ENCODE measurements at regions not wholly inside any gene's neighbourhood (a gene's known extent, or its start where the extent isn't known, plus 50 kb on each side); places are given as distances from the start of the nearest gene placed in this dataset.

GRCh38 chr5:44225231-44226160 is 163.7 kb downstream of the FGF10 start:
- no peaks in the 10 kb centered on the region for H3K79me2 ChIP-seq (ENCODE audit: control insufficient read depth, insufficient read depth, low read length)
- H3K4me3 ChIP-seq: no peak overlapping the region
- no peaks in the 10 kb centered on the region for H3K9me3 ChIP-seq (replicated peaks; ENCODE audit: control insufficient read depth, insufficient read depth, low read depth, low read length)
- 0% methylated on average over 8 of the region's 8 CpGs for WGBS (ENCODE audit: insufficient coverage, low coverage, missing lambda C conversion rate)
- H3K27ac ChIP-seq (ENCODE audit: extremely low read depth, low read depth, low read length): no peak overlapping the region
- no peaks in the 10 kb centered on the region for H4K20me1 ChIP-seq (replicated peaks; ENCODE audit: control insufficient read depth, insufficient read depth, low read length)
- no TSS peak for BruUV-seq (replicated peaks)
- H3K4me1 ChIP-seq (replicated peaks in 1 of 2; ENCODE audit: control insufficient read depth in 2 of 2, insufficient read depth in 2 of 2, low read length in 2 of 2): no peaks in the 10 kb centered on the region
- TF ChIP-seq ZNF23 (CRISPR knock-in tag; IDR thresholded peaks at IDR 0.05) (no peak), ZNF121 (CRISPR knock-in tag; conservative IDR thresholded peaks at IDR 0.05) (no peak), ZNF707 (CRISPR knock-in tag; conservative IDR thresholded peaks at IDR 0.05) (no peak), NCOA2 (IDR thresholded peaks at IDR 0.05; ENCODE audit: partially characterized antibody in 2 of 2) (no peak), STAT5B (CRISPR knock-in tag; IDR thresholded peaks at IDR 0.05) (no peak), CHD1 (IDR thresholded peaks at IDR 0.05; ENCODE audit: low read length) (no peak), CBX1 (IDR thresholded peaks at IDR 0.05; ENCODE audit: low read depth) (no peak), MEIS2 (IDR thresholded peaks at IDR 0.05; ENCODE audit: partially characterized antibody) (no peak), SIN3A (IDR thresholded peaks at IDR 0.05; ENCODE audit: borderline replicate concordance in 2 of 2, control insufficient read depth in 1 of 2, low read depth in 2 of 2, low read length in 2 of 2) (no peak), FOXJ2 (tag; IDR thresholded peaks at IDR 0.05) (no peak), SMARCA5 (IDR thresholded peaks at IDR 0.05) (no peak), EP400 (IDR thresholded peaks at IDR 0.05) (no peak)
- no peak overlapping the region for H3K4me2 ChIP-seq (ENCODE audit: insufficient read depth, low read length)
- in situ Hi-C loops (cut with MboI): no loop called here
- ChIA-PET CTCF (ENCODE audit: low intra/inter-chr PET ratio) (no interaction called here), POLR2A (no interaction called here)
- no peaks in the 10 kb centered on the region for H3K36me3 ChIP-seq (ENCODE audit: control insufficient read depth, insufficient read depth, low read length)
- H2AFZ ChIP-seq (ENCODE audit: low read depth, low read length): no peak overlapping the region
- intact Hi-C loops (cut with micrococcal nuclease): no loop called here
- H3K9me1 ChIP-seq (ENCODE audit: control insufficient read depth, insufficient read depth, low read length): no peaks in the 10 kb centered on the region
- ATAC-seq (no peak), FAIRE-seq (no peak), DNase-seq (ENCODE audit: extremely low read depth in 1 of 4, low spot score in 3 of 4) (no peak)
- no peak overlapping the region for H3K9ac ChIP-seq (ENCODE audit: insufficient read depth in 1 of 2, low read depth in 2 of 2, low read length in 2 of 2)
- H3K27me3 ChIP-seq (ENCODE audit: control insufficient read depth in 2 of 2, insufficient read depth in 2 of 2, low read length in 2 of 2): no peaks in the 10 kb centered on the region
